Retinal pigment epithelial cell (primary cell): ENCODE measurements at regions not wholly inside any gene's neighbourhood (a gene's known extent, or its start where the extent isn't known, plus 50 kb on each side); places are given as distances from the start of the nearest gene placed in this dataset.

ENCODE experiments used
- DNase-seq: peaks from one replicate; pipeline ENCODE4 v3.0.0-alpha.2; 2010; ENCODE audit warnings: low read depth
- H3K4me3 ChIP-seq: 2 replicates; pipeline ENCODE4 v1.5.1; 2011; ENCODE audit warnings: mild to moderate bottlenecking, low read length, control low read depth, moderate library complexity
- CTCF ChIP-seq: conservative IDR thresholded peaks from 2 replicates; pipeline ENCODE4 v1.5.1; 2011; ENCODE audit warnings: low read depth, low read length, control low read depth, inconsistent platforms

- no peak overlapping the region for H3K4me3 ChIP-seq
- DNase-seq: no peak
- no peak for TF ChIP-seq CTCF
Measured at GRCh38 chr20:53891306-53891894, 179.0 kb downstream of the BCAS1 start.

DNA sequence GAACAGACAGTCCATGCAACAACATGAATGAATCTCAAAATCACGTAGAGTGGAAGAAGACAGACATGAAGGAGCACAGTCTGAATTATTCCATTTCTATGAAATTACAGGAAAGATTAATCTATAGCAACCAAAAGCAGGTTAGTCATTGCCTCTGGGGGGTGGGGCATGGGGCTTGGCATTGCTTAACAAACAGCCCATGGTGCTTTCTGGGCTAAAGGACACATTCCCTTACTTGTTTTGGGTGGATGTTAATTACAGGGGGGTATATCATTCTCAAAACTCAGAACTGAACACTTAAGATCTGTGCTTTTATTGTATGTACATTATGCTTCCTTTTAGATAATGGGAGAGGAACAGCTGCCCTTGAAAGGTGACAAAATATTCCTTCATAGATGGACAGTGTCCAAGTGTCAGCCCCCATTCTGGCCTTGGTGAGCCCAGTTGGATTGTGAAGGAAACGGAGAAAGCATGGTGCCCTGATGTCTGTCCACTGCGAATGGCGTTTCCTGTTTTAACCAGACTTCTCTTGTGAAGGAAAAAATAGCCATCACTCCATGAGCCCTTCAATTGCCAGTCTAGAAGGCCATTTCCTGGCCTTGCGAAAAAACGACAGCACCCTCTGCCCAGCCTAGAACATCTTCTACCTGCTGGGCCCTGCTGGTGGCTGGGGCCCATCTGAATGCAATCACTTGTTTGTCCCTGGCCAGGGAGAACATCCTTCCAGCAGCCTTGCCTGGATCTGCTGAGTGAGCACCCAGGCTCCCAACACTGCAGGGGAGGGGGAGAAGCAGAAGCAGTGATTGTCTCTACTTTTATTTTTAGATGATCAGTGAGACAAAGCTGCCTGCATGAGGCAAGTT is 179.7 kb downstream of the BCAS1 start:
- no peak overlapping the region for H3K4me3 ChIP-seq
- no peak for DNase-seq
- TF ChIP-seq CTCF: no peak

DNA sequence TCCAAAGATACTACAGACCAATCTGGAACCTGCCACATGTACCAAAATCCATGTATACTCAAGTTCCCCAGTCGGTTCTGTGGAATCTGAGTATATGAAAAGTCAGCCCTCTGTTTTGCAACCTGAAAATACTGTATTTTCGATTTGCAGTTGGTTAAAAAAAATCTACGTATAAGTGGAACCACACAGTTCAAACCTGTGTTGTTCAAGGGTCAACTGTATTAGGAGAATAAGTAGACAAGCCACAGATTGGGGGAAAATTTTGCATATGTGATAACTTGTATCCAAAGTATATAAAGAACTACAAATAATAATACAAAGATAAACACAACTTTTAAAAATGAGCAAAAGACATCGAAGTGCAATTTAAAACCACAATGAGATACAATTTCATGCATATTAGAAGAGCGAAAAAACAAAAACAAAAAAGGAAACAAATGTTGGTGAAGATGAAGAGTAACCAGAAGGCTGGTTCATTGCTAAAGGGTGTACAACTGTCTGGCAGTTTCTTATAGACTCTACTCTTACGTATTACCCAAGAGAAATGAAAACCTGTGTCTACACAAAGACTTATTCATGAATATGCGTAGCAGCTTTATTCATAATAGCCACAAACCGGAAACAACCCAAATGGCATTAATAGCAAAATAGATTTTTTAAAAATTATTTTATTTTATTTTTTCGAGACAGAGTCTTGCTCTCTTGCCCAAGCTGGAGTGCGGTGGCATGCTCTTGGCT is 180.8 kb downstream of the BCAS1 start:
- DNase-seq: no peak
- TF ChIP-seq CTCF: no peak
- no peak overlapping the region for H3K4me3 ChIP-seq

DNA sequence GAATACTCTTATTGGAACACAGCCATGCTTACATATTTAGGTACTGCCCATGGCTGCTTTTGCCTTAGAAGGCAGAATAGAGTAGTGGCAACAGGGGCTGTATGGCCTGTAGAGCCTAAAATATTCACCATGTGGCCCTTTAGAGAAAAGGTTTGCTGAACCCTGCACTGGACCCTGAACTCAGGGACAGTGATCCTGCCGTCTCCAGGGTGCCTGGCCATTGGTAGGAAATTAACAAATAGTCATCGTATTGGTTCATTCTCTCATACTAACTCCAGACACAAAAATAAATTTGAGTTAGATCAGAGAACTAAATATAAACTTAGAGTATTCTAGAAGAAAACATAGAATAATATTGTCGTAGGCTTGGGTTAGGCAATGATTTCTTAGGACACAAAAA is 181.4 kb downstream of the BCAS1 start:
- H3K4me3 ChIP-seq: no peak overlapping the region
- DNase-seq: no peak
- TF ChIP-seq CTCF: no peak

DNA sequence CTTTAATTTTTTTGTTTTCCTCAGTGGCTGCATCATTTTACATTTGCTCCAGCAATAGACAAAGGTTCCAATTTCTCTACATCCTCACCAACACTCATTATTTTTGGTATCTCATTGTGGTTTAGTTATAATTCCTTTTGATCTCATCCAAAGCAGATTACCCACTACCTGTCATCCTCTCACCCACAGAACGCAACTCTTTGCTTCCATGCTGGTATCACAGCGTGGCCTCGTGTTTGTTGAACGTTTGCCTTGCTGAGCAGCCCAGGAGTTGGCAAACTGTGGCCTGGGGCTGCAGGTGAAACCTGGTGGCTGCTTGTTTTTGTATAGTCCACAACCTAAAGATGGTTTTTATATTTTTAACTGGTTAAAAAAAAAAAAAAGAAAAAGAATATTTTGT is 181.9 kb downstream of the BCAS1 start:
- no peak overlapping the region for H3K4me3 ChIP-seq
- TF ChIP-seq CTCF: no peak
- no peak for DNase-seq

DNA sequence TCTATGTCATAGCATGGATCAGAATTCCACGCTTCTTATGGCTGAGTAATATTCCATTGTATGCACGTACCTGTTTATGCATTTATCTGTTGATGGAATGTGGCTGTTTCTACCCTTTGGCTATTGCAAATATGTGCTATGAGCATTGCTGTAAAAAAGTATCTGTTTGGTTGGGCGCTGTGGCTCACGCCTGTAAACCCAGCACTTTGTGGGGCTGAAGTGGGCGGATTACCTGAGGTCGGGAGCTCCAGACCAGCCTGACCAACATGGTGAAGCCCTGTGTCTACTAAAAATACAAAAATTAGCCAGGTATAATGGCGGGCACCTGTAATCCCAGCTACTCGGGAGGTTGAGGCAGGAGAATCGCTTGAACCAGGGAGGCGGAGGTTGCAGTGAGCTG is 182.4 kb downstream of the BCAS1 start:
- TF ChIP-seq CTCF: no peak
- DNase-seq: no peak
- H3K4me3 ChIP-seq: no peak overlapping the region
